Dermis microvascular lymphatic vessel endothelial cell (primary cell): ENCODE measurements at regions not wholly inside any gene's neighbourhood (a gene's known extent, or its start where the extent isn't known, plus 50 kb on each side); places are given as distances from the start of the nearest gene placed in this dataset.
"Not testable (repeated sequence)": the region's sequence is repeated elsewhere in the genome, so short reads cannot be mapped to it uniquely, and the experiment has no call there.

ENCODE experiments used
- DNase-seq, 2 donors: peaks; one replicate each; pipeline versions ENCODE4 v3.0.0 to v3.0.0-alpha.2; 2010; ENCODE audit warnings: low read depth in 2 of 2

DNA sequence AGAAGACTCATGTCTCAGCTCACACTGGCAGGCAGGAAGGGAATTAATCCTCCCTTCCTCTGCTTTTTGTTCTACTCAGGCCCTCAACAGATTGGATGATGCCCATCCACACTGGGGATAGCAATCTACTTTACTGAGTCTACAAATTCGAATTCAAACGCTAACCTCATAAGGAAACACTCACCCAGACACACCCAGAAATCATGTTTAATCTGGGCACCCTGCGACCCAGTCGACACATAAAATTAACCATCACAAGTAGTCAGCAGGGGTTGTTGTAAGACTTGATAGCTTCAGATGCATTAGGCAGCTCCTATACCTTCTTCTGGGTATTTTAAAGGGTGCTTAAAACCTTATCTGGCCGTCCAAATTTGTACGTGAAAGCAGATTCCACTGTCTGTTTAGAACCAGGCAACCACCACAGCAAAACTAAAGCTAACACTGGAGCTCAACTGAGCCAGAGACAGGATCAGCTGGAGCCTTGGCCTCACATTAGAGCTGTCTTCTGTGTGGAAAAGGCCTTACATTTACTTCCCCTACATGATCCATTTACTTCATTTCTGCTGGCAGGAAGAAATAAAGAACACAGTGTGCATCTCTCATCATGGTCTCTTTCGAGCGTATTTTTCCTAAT lies 407.3 kb upstream of the PPP2R3A start:
- DNase-seq, result no peak

DNA sequence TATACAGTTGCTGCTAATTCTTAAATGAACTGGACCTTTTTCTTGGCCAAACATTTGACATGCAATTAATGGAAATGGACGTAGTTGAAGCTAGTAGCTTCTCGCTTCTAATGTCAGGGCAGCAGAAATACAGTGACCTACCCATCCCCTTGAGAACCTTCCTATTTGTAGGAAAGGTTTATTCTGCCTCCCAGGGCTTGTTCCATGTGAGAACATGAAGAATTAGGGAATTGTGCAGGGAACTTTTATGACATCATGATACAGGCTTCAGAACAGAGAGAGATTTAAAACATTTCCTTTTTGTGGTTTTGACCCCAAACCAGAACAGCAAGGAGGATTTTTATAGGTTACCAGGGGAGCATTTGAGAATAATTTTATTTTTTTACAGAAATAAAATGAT lies 406.6 kb upstream of the PPP2R3A start:
- no peak for DNase-seq

DNA sequence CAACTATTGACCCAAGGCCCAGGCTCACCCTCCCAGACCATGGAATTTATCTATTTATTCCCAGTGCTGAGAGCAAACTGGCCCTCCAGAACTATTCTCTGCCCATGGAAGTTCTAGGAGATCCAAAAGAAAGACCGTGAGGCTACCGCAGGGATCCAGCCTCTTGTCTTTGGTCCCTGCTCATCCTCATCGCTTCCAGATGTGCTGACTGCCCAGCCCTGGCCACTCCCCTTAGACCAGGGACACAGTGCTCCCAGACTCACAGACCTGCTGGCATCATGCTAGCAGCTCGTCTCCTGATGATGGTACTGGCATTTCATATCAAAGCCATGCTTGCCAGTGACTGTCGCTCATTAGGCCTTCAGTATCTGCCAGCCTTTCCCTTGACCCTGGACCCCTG lies 405.7 kb upstream of the PPP2R3A start:
- DNase-seq, result no peak

DNA sequence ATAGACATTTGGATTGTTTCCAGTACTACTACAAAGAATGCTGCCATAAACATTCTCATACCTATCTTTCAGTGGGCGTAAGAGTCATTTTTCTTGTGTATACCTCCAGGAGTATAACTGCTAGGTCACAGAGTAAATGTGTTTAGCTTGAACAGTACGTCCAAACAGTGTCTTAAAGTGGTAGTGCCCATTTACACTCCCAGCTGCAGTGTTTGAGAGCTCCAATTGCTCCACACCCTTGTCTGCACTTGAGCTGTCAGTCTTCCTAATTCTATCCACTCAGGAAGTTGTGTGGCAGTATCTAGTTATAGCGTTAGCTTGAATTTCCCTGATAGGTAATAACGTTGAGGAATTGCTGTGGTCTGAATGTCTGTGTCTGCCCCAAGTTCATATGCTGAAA lies 404.7 kb upstream of the PPP2R3A start:
- no peak for DNase-seq

DNA sequence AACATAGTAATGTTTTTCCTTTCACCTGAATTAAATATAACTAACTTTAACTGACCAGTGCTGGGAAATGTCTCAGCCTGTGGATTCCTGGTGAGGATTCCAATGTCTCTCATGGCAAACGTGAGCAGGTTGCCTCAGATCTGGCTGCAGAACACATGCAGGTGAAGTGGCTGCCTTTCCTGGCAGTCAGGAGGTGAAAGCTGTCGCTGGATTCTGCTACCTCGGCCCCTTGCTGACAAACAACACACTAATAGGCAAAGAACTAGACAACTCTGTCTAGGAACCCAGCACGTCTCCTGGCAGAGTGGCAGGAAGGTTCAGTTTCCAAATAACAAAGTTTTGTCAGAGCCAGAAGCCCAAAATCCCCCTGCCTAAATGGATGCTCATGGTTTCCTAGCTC lies 400.8 kb upstream of the PPP2R3A start:
- DNase-seq, result no peak

DNA sequence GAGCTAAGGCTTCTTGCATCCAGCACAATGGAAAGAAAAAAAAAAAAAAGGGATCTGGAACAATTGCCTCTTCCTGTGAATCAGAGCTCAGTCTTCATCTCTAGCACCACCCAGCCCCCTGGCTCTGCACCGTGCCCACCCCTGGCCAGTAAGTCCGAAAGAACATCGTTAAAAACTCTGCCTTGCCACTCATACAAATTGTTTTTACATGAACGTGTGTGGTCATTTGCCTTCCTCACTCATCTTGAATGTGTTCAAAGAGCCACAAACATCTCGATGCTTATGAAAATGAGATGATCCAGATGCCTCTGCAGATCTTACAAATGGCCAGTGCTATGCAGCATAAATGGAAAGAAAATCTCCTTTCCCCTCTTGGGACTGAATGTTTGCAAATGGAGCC lies 400.0 kb upstream of the PPP2R3A start:
- DNase-seq, result no peak

DNA sequence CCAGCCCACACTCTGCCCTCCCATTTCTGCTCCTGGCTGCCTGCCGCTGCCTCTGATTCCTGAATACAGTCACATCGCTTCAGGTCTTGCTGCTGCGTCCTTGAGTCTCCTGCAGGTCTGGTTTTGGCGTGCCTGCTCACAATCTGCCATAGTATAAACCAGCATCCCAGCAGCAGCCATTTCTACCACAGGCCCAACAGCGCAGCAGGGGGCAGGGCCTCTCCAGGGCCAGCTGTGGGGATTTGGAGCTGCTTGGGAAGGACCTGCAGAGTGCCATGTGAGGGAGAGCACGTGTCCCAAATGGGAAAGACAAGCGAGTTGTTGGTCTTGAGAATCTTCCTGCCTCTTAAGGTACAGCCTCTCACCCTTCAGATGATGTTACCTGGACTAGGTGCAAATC lies 398.3 kb upstream of the PPP2R3A start:
- no peak for DNase-seq

DNA sequence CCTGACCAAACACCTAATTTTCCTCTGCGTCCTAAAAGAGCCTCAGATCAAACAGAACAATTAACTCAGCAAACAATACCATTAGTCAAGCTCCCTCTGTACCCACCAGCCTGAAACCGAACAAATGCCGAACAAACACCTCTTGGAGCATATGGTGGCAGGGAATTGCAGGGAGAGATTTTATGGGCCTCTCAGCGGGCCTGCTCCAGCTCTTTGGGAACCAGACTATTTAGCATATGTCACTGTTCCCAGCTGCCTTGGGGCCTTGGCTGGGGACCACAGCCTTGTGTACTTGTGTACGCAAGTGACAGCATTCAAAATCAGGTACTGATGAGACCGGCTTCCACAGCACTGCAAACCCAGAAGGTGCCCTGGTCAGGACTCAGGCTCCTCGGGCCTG lies 388.8 kb upstream of the PPP2R3A start:
- no peak for DNase-seq

DNA sequence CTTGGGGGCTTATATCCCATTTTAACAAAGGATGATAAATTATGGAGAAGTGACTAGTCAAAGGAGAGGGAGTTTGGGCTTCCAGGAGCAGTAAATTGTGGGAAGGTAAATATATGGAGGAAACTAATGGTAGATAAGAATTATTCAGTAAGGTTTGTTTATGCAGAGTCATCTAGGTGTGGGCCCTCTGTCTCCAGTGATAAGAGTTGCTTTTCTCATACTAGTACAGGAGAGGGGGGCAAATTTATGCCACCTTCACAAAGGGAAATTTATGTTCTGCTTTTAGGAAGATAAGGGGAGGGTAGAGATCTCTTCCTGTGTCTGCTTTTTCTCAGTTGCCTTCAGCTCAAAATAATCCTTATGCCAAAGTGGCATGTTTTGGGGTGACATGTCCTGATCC lies 383.7 kb upstream of the PPP2R3A start:
- DNase-seq, result no peak

DNA sequence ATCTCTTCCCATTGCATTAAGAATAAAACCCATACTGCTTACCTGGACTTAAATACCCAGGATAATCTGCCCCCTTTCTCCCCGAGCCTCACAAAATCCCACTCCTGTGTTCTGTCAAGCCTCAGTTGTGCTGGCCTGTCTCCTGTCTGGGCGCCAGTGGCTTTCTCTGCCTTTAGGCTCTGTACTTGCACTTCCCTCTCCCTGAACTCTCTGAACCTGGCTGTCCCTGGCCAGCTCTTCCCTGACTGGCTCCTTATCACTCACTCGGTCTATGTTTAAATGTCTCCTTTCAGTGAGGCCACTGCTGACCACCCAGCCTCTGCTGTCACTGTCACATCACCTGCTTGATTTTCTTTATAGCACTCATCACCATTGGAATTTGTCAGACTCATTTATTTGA lies 382.7 kb upstream of the PPP2R3A start:
- DNase-seq, result no peak

DNA sequence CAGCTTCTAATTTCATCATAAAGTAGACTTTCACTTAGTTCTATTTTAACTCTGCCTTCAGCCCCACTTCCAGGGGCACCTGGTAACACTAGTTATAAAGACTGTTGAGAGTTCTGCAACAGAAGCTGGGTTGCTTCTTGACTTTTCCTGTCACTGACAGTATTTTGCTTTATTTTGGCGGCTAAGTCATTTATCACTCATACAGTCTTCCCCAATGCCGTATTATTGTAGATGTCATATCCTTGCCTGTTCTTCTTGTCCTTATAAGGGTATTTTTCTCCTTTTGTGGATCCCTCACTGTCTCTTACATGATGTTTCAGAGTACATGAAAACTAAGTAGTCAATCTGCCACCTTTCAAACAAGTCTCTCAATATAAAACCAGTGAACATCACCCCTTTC lies 369.0 kb upstream of the PPP2R3A start:
- no peak for DNase-seq

DNA sequence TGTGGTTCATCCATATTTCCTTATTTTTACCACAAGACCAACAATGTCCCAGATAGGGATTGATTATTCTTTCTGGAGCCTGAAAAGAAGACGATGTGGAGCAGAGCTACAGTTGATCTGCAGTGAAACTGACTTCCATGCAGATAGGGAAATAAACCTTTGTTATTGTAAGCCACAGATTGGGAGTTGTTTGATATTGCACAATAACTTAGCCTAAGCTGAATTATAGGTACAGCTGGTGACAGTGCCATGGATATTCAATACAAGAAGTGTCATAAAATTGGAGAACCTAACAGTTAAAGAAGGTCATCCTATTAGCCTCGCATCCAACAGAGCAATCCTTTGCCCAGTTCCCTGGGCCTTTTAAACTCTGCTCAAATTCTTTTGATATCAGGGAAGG lies 367.7 kb upstream of the PPP2R3A start:
- DNase-seq, result no peak

DNA sequence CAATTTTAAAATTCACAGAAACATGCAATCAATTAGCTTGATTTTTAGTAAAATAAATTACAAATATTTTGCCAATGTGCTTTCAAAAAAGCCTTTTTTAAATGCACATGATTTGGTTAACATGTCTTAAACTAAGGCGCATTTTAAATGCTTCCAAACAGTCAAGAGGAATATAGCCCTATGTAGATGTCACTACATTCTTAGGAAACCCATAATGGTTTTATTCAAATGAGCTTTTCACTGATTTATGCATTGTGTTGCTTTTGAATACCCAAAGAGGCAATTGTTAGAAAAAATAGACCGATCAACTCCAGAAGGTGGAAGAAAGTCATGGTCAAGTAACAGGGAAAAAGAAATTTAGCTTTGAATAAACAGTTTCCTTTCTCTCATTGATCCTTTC lies 366.9 kb upstream of the PPP2R3A start:
- no peak for DNase-seq

DNA sequence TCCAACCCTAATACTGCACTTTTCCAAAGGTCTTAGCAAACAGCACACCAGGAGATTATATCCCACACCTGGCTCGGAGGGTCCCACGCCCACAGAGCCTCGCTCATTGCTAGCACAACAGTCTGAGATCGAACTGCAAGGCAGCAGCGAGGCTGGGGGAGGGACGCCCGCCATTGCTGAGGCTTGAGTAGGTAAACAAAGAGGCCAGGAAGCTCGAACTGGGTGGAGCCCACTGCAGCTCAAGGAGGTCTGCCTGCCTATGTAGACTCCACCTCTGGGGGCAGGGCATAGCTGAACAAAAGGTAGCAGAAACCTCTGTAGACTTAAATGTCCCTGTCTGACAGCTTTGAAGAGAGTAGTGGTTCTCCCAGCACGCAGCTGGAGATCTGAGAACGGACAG lies 361.0 kb upstream of the PPP2R3A start:
- DNase-seq, result not testable (repeated sequence)

DNA sequence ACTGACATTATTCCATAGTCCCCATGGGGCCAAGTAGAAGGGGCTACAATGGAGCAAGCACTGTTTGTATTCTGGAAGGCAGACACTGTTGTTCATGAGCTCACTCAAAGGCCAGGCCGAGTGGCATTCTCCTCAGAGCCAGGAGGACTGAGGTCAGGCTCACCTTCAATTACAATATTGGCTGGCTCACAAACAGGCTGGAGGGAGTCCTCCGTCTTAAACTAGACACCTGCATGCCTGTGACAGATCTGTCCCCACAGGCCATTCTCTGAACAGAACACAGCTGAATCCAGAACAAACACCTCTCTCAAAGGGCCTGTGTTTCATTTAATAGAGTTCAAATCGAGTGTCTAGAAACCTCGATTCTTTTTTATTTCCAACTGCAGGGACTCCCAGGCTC lies 347.4 kb upstream of the PPP2R3A start:
- DNase-seq, result no peak

DNA sequence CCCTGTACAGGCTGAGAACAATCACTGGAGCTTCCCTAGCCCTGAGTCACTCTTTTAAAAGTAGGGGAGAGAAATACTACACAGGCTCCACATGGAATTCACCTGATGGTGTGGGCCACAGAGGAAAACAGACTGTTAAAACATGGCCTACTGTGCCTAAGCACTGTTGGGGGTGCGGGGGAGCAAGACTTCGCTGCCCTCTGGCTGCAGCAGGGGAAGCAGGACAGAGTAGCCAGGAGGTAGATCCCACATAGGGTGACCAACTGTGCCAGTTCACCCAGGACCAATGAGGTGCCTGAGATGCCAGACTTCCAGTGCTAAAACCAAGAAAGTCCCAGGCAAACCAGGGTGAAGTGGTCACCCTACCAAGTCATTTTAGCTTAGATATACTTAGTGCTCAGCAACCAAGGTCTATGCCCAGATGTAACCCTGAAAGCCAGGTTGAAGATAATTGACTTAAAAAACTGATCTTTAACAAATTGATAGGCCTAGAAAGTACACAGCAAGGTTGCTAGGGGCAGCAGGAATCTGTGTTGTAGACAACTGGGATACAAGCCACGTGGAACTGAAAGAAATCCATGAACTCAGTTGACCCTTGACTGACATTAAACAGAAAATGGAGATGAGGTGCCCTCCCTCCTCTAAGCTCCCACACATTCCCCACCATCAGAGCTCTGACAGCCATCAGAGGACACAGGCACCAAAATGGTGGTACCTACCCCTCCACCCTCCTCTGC lies 344.2 kb upstream of the PPP2R3A start:
- no peak for DNase-seq

DNA sequence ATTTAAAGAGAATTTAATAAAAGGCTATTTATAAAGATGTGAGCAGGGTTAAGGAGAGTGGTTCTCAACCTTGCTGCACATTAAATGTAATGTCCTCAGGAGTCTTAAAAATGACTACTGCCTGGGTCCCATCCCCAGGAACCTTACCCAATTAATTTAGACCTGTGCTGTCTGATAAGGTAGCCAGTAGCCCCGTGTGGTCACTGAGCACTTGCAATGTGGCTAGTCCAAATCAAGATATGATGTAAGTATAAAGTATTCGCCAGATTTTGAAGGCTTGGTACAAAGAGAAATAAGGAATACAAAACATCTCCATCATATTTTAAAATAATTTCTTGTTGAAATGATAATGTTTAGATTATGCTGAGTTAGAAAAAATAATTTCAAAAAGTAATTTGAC lies 343.3 kb upstream of the PPP2R3A start:
- no peak for DNase-seq

DNA sequence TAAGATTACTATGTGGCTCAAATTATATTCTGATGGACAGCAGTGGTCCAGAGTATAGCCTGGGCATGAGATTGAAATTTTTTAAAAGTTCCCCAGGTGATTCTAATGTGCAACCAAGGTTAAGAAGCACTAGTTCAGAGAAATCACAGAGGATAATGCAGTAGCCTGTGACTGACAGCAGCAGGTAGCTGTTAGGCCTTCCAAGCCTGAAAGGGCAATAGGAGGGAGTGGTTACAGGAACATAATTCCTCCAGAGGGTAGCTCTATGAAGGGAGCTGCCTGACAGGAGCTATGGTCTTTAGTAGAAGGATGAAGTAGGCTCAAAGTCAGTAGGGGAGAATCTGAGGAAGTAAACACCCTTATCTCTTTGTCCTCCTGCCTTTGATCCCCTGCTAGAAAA lies 342.9 kb upstream of the PPP2R3A start:
- DNase-seq, result no peak

DNA sequence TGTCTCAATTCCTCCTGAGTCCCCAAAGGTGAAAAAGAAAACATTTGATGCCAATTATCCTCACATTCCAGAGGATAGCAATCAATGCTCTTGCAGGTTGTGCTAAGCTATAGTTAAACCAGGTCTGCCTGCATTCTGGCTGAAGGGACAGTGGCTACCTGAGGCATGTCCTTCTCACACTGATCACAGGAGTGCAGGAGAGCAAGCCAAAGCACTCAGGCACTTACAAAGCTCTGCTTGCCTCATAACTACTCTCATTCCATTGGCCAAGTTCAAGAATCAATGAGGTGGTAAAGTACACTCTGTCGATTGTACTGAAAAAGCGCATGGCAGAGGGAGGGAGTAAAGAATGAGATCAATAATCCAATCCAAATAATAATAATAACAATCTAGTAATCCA lies 342.0 kb upstream of the PPP2R3A start:
- no peak for DNase-seq

DNA sequence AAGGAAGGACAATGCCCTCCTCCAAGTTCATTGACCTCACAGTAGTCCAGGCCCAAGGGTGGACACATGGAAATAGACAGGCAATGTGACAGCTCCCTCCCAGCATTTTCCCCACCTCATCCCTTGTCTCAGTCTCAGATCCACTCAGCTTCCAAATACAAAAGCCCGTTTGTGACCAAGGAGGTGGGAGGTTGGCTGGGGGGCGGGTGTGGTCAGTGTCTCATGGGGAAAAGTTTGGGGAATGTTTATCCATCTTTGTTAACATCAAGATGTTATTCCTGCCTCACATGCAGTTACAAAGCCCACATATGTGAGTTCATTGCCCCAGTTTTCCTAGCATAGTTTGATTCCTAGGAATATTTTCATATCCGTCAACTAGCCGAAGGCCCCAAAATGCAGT lies 338.5 kb upstream of the PPP2R3A start:
- no peak for DNase-seq

DNA sequence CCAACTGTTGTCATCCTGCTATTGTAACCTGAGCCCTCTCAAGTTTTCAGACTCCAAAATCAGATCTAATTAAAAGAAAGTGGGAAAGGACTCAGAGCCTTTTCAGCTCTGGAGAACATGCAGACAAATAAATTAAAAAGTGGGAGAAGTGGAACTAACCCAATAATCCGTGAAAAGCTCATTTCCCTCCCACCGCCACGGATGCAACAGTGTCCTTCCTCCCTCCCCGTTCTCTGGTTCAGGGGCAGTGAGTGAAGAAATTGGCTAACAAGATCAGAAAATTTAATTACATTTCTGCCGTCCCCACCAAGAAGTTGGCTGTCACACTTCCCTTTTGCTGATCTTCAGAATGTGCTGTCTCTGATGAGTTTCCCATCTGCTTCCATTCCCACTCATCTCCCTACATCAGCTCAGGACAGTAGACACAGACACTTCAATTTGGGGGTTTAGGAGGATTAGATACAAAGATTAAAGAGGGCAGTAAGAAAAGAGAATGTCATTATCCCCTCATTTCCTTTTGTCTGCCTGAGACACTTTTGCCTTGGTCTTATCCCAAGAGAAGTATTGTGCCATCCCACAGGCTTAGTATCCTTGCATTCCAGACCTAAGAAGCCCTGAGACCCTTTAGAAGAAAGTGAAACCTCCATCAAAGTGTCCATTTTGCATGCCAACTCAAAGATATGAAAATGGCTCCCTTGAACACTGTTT lies 335.7 kb upstream of the PPP2R3A start:
- DNase-seq, result no peak

DNA sequence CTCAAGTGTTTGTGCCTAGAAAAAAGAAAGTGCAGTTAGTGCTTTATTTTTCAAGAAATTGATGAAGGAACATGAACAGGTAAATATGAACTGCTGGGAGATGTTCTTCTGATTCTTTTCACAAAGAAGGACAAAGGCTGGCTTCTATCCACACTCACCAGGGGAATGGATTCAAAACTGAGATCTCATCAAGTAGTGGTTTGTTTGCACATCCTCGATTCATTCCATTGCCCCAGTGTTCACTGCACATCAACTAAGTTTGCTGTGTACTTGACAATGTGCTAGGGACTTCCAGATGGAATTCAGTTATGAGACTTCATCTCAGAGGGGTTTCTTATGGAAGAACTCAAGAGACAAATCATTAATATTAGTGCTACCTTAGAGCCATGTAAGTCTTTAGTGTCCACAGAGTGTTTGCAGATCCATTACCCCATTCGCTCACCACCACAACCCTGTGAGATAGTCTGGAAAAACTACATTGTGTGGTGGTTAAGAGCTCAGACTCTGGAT lies 332.9 kb upstream of the PPP2R3A start:
- no peak for DNase-seq

DNA sequence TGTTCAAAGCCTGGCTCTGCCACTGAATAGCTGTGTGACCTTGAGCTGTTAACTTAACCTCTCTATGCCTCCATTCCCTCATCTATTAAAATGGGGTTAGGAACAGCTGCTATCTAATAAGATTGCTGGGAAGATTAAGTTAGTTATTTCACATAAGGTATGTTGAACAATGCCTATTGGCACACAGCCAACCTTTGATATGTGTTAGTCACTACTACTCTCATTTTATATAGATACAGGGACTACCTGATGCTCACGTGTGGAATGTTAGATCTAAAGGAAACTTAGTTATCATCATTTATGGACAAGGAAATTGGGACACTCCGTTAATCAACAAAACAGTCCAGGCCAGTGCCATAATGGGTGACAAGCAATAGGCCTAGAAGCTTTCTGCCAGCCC lies 332.4 kb upstream of the PPP2R3A start:
- DNase-seq, result no peak
